Retina (tissue), 1 donor: ENCODE measurements at regions not wholly inside any gene's neighbourhood (a gene's known extent, or its start where the extent isn't known, plus 50 kb on each side); places are given as distances from the start of the nearest gene placed in this dataset.
"Not testable (repeated sequence)": the region's sequence is repeated elsewhere in the genome, so short reads cannot be mapped to it uniquely, and the experiment has no call there.

Experiments
- DNase-seq: peaks from one replicate; pipeline ENCODE4 v3.0.0-alpha.2; 2016

GRCh38 chr15:88965097-88965496 is 51.9 kb upstream of the MFGE8 start:
- DNase-seq: not testable (repeated sequence)

DNA sequence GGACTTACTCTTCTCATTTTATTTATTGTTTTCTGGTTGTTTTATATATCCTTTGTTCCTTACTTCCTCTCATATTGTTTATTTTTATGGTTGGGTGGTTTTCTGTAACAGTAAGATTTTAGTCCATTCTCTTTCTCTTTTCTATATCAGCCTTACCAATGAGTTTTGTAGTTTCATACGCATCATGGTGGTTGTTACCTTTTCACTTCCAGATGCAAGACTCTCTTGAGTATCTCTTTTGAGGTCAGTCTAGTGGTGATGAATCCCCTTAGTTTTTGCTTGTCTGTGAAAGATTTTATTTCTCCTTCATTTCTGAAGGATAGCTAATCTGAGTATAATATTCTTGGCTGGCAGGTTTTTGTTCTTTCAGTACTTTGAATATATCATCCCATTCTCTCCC is 57.1 kb upstream of the MFGE8 start:
- no peak for DNase-seq

DNA sequence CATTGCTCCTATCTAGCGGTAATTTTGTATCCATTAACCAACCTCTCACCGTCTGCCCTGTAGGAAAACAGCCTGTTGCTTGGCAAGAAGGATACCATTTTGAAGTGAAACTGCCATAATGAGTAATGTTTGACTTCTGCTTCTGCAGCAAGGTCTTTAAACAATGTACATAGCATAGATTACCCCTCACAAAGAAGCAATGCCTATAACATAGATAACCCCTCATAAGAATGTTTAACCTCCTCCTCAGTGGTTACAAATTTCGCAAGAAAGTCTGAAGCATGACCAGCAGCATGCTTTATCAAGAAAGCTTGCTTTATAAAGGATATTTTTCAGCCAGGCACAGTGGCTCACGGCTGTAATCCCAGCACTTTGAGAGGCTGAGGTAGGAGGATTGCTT is 61.2 kb upstream of the MFGE8 start:
- DNase-seq: no peak

GRCh38 chr15:88975891-88976290 is 62.7 kb upstream of the MFGE8 start:
- no peak for DNase-seq

GRCh38 chr15:88976656-88977055 is 63.5 kb upstream of the MFGE8 start:
- DNase-seq: no peak

DNA sequence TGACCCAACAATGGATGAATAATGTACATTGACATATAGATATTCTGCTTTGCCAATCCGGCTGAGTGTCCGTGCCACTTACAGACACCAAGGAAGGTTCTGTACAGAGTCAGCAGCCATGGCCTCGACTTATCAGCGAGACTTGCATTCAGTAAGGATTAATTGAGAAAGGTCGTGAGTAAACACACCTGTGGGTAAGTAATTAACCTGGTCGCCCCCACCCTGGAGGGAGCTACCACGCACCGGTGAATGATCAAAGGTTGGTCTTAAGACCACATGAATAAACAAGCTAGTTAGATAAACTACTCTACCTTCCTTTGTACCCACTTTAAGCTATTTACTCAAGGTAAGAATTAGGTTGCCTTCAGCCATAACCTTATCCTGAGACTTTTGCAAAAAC is 66.5 kb upstream of the MFGE8 start:
- no peak for DNase-seq

DNA sequence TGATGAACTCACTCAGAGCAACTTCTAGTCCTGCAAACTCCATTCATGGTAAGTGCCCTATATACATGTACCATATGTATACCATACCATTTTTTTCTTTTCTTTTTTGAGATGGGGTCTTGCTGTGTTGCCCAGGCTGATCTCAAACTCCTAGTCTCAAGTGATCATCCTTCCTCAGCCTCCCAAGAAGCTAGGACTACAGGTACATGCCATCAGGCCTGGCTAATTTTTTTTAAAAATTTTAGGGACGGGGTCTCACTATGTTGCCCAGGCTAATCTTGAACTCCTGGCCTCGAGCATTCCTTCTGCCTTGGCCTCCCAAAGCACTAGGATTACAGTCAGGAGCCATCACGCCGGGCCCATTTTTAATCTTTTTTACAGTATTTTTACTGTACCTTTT is 67.3 kb upstream of the MFGE8 start:
- no peak for DNase-seq

DNA sequence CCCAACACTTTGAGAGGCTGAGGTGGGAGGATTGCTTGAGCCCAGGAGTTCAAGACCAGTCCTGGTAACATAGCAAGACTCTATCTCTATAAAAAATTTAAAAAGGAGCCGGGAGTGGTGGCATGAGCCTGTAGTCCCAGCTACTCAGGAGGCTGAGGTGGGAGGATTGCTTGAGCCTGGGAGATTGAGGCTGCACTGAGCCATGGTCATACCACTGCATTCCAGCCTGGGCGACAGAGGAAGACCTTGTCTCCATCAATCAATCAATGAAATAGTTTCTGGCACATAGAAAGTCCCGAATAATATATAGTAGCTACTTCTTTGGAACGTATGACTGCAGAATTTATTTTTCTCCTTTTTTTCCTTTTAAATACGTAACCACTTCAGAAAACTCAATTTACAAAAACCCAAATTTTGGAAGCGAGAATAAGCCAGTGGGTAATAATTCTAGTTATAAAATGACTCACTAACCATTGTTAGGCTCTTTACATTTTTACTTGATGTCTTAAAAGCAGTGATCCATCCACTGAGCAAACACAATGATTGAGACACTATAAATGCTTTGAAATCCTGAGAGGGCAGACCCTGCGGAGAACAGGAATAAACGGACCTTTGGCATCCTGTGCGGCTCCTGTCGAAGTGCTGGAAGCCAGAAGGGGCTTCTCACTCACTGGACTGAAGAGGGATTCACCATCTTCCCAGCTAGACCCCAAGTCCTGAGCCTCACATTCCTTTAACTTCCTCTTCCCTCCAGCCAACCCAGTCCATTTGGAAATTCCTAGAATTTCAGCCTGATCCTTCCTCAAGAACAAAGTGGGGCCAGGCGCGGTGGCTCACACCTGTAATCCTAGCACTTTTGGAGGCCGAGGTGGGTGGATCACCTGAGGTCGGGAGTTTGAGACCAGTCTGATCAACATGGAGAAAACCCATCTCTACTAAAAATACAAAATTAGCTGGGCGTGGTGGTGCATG is 68.4 kb upstream of the MFGE8 start:
- DNase-seq: no peak

DNA sequence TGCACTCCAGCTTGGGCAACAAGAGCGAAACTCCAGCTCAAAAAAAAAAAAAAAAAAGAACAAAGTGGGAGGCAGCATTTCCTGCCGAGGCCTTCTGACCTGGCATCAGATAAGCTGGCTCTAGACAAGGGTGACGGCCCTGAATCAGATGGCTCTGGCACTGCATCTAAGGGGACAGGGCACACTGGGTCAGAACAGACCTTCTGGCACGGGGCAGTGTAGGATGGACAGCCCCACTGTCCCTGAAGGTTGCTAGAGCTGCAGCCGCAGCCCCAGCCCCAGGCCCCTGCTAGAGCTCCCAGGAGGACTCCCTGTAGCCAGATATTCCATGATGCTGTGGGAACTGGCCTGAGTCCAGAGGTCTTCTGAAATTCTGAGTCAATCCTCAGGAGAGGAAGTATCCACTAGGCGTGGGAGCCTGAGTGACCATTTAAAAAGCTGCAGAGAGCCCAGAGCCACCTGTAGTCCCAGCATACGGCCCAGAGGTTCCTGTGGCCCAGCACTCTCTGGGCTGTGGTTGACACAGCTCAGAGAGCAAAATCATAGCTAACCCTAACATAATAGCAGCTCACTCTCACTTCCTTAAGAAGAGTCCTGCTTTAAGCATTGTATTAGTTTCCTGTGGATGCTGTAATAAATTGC is 69.2 kb upstream of the MFGE8 start:
- DNase-seq: no peak

GRCh38 chr15:88982946-88983342 is 69.8 kb upstream of the MFGE8 start:
- DNase-seq: no peak

GRCh38 chr15:88983861-88984429 is 70.8 kb upstream of the MFGE8 start:
- no peak for DNase-seq

DNA sequence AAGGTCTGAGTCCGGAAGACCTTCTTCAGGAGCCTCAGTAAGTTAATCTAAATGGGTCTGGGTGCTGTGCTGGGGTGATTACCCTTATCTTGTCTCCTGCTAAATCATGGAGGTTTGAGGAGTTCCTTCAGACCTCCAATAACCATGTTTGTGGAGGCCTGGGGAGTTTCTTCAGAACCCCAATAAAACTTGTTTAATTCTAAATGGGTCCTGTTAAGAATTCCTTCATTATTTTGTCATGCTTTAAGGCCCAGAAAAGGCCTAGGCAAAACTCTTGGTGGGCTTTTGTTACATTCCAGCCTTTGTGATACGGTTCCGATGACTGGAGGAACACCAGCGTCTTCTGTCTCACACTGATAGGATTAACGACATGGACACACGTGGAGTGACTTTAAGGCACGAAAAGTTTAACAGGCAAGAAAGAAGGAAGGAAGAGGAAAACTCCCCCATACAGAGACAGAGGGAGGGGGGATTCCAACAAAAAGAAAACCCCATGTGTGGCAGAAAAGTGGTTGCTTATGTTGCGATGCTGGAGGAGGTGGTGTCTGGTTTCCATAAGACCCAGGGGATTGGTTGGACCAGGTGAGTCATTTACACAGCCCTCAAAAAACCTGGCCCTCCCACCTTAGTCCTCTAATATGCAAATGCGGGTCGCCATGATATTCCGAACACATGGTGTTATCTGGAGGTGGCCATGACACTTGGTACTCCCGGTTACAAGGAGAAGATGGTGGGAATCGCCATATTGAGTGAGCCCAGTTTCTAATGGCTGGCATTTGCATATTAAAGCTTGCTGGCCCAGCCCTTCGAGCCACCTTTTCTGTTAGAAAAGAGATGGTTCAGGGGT is 72.6 kb upstream of the MFGE8 start:
- DNase-seq: no peak

DNA sequence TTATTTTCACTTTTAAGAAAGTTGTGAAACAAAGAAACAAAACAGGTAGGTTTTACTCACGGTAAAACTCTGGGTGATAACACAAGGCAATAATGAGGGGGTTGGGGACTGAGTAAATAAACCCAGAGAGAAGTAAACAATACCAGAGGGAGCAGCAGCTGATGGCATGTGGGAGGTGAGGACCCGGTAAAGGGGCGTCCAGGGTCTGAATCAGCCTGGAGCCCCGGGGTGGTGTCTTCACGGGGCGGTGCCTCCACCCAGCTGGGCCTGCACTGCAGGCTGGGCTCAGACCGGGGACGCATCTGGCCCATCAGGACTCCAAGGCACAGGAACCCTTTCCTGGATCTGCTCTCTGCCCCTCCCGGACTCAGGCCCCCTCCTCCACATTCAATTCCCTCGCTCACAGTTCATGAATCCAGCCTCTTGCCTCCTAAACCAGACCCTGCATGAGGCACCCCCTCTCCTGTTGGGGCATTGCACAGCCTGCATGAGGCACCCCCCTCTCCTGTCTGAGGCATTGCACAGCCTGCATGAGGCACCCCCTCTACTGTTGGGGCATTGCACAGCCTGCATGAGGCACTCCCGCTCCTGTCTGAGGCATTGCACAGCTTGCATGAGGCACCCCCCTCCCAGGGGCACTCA is 73.9 kb upstream of the MFGE8 start:
- no peak for DNase-seq

- no peak for DNase-seq
Observed at GRCh38 chr15:88987591-88987933, 74.4 kb upstream of the MFGE8 start.

DNA sequence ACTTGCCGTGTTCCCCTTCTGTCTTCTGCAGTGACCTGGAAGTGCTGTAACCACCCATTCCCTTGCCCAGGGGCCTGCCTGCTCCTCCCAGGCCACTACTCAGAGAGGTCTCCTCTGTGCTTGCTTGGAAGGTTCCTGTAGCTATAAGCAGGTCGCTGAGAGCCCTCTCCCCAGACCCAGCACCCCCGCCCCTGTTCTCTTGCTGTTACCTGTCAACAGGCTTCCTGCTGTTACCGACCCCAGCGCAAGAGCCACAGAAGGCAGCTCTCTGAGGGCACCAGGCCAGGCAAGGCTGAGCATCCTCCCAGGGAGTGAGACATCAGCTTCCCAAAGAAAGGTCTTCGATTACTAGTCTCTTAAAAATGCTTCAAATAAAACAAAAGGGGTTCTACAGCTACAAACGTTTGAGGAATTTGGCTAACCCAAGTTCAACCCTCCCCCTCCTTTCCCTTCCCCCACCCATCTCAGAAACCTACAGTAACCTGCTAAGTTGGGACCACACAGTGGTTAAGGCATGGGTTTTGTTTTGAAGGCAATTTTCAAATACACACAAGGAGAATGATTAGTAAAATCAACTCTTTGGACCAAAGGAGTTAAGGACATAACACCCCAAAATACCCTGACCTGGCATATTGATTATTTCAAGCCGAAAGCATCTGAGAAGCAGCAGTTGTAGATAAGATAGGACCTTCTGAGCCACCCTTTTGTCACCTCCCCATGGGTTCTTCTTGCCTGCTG is 74.9 kb upstream of the MFGE8 start:
- DNase-seq: no peak

GRCh38 chr15:88989578-88989977 is 76.4 kb upstream of the MFGE8 start:
- no peak for DNase-seq

DNA sequence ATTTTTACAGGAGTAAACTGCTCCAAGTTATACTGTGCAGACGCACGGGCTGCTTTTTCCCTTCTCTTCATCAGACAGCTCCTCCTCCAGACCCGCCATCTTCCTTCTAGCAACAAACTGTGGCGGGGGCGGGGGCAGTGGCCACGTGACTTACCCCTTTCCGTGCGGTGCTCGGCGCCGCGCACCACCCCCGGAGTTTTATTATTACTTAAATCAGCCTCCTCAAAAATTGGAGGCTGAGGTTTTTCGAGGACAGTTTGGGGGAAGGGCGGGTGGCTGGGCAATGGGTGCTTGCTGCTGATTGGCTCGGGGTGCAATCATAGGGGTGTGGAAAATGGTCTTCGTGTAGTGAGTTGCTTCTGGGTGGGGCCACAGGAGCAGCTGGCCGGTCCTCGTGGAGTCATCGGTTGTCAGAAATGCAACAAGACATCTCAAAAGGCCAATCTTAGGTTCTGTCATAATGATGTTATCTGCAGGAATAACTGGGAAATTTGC is 77.1 kb upstream of the MFGE8 start:
- no peak for DNase-seq

- no peak for DNase-seq
Observed at GRCh38 chr15:88992216-88992615, 79.0 kb upstream of the MFGE8 start.

DNA sequence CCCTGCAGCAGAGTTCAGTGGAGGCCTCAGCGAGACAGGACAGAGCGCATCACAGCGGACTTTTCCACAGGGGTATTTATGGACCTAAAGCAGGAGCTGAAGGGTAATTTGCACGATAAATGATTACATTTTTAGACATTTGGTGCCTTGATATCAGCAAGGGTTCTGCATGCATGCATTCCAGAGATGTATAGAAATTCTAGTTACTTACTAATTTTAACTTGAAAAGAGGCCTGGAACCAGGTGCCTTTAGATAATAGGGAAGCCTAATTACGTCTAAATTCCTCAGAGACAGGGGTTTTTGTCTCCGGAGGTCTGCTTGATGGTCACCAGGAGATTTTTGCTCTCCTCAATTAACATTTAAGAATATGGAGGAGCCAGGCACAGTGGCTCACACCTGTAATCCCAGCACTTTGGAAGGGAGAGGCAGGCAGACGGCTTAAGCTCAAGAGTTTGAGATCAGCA is 79.8 kb upstream of the MFGE8 start:
- no peak for DNase-seq

DNA sequence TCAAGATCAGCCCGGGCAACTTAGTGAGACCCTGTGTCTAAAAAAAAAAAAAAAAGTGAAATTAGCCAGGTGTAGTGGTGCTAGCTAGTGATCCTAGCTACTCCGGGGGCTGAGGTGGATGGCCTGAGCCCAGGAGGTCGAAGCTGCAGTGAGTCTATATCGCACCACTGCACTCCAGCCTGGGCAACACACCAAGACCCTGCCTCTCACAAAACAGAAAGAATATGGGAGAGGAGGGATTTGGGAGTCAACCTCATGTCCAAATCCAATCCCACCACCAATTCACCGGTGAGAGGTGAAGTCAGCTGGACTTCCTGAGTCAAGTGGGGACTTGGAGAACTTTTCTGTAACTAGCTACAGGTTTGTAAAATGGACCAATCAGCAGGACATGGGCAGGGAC is 80.5 kb upstream of the MFGE8 start:
- no peak for DNase-seq

GRCh38 chr15:88994286-88994685 is 81.1 kb upstream of the MFGE8 start:
- no peak for DNase-seq

- DNase-seq: no peak
Observed at GRCh38 chr15:88995449-88995848, 82.3 kb upstream of the MFGE8 start.
